Activated CD4-positive, alpha-beta T cell treated with anti-CD3 and anti-CD28 coated beads for 24 hours (primary cell): ENCODE measurements at regions not wholly inside any gene's neighbourhood (a gene's known extent, or its start where the extent isn't known, plus 50 kb on each side); places are given as distances from the start of the nearest gene placed in this dataset.

Source experiments
- DNase-seq, 2 donors: peaks; one replicate each; pipeline ENCODE4 v3.0.0-alpha.2; 2020; ENCODE audit warnings: low read depth in 2 of 2

- DNase-seq = no peak
Measured at GRCh38 chr13:106177146-106177545, 358.3 kb downstream of the EFNB2 start.

- no peak for DNase-seq
Measured at GRCh38 chr13:106176117-106176516, 359.3 kb downstream of the EFNB2 start.

GRCh38 chr13:106173891-106174610 lies 361.4 kb downstream of the EFNB2 start:
- no peak for DNase-seq

GRCh38 chr13:106173346-106173745 lies 362.1 kb downstream of the EFNB2 start:
- no peak for DNase-seq

- DNase-seq = no peak
Measured at GRCh38 chr13:106172176-106172905, 363.1 kb downstream of the EFNB2 start.

GRCh38 chr13:106163426-106163825 lies 372.0 kb downstream of the EFNB2 start:
- no peak for DNase-seq

- no peak for DNase-seq
Measured at GRCh38 chr13:106161146-106161545, 374.3 kb downstream of the EFNB2 start.

- no peak for DNase-seq
Measured at GRCh38 chr13:106159295-106160195, 375.9 kb downstream of the EFNB2 start.

- no peak for DNase-seq
Measured at GRCh38 chr13:106156468-106156867, 379.0 kb downstream of the EFNB2 start.

GRCh38 chr13:106155411-106155810 lies 380.1 kb downstream of the EFNB2 start:
- no peak for DNase-seq

GRCh38 chr13:106153876-106154275 lies 381.6 kb downstream of the EFNB2 start:
- no peak for DNase-seq

GRCh38 chr13:106153041-106153440 lies 382.4 kb downstream of the EFNB2 start:
- DNase-seq = no peak

- no peak for DNase-seq
Measured at GRCh38 chr13:106152047-106152446, 383.4 kb downstream of the EFNB2 start.

- no peak for DNase-seq
Measured at GRCh38 chr13:106151056-106151699, 384.3 kb downstream of the EFNB2 start.

- no peak for DNase-seq
Measured at GRCh38 chr13:106145997-106146864, 389.2 kb downstream of the EFNB2 start.

GRCh38 chr13:106145070-106145469 lies 390.4 kb downstream of the EFNB2 start:
- DNase-seq = no peak

- DNase-seq = no peak
Measured at GRCh38 chr13:106143930-106144709, 391.3 kb downstream of the EFNB2 start.

GRCh38 chr13:106143392-106143791 lies 392.1 kb downstream of the EFNB2 start:
- no peak for DNase-seq

GRCh38 chr13:106140476-106140875 lies 395.0 kb downstream of the EFNB2 start:
- no peak for DNase-seq

- DNase-seq = no peak
Measured at GRCh38 chr13:106139942-106140341, 395.5 kb downstream of the EFNB2 start.
